IPS-18a (cell line): ENCODE measurements at regions not wholly inside any gene's neighbourhood (a gene's known extent, or its start where the extent isn't known, plus 50 kb on each side); places are given as distances from the start of the nearest gene placed in this dataset.

ENCODE experiments used
- H3K27ac ChIP-seq: one replicate; pipeline ENCODE4 v1.5.1; 2013; ENCODE audit warnings: low read length
- H3K27me3 ChIP-seq: one replicate; pipeline ENCODE4 v1.6.1; 2013; ENCODE audit warnings: mild to moderate bottlenecking, low read length; ENCODE audit not compliant: control insufficient read depth, insufficient read depth
- H3K36me3 ChIP-seq: one replicate; pipeline ENCODE4 v1.6.1; 2013; ENCODE audit warnings: low read depth, low read length; ENCODE audit not compliant: control insufficient read depth
- H3K4me1 ChIP-seq: one replicate; pipeline ENCODE4 v1.6.1; 2013; ENCODE audit warnings: low read depth, low read length; ENCODE audit not compliant: control insufficient read depth
- H3K4me3 ChIP-seq: one replicate; pipeline ENCODE4 v1.5.1; 2013; ENCODE audit warnings: low read length
- H3K9ac ChIP-seq: one replicate; pipeline ENCODE4 v1.6.1; 2013; ENCODE audit warnings: mild to moderate bottlenecking, low read length, moderate library complexity
- H3K9me3 ChIP-seq: one replicate; pipeline ENCODE4 v1.6.1; 2013; ENCODE audit warnings: low read depth, low read length; ENCODE audit not compliant: control insufficient read depth

GRCh38 chr18:67379981-67380380 lies 136.5 kb downstream of the DSEL start:
- no peaks in the 10 kb centered on the region for H3K27me3 ChIP-seq
- H3K27ac ChIP-seq, result no peak overlapping the region
- no peak overlapping the region for H3K4me3 ChIP-seq
- H3K4me1 ChIP-seq, result no peaks in the 10 kb centered on the region
- H3K9me3 ChIP-seq, result no peaks in the 10 kb centered on the region
- no peak overlapping the region for H3K9ac ChIP-seq
- H3K36me3 ChIP-seq, result no peaks in the 10 kb centered on the region

- Histone ChIP-seq H3K4me3 (no peak overlapping the region), H3K36me3 (no peaks in the 10 kb centered on the region), H3K4me1 (no peaks in the 10 kb centered on the region), H3K9ac (no peak overlapping the region), H3K27me3 (no peaks in the 10 kb centered on the region), H3K9me3 (no peaks in the 10 kb centered on the region), H3K27ac (no peak overlapping the region)
Observed at GRCh38 chr18:67376372-67376771, 140.1 kb downstream of the DSEL start.

- H3K9ac ChIP-seq, result no peak overlapping the region
Observed at GRCh38 chr18:67373636-67374035, 142.9 kb downstream of the DSEL start.

GRCh38 chr18:67367540-67367939 lies 149.0 kb downstream of the DSEL start:
- Histone ChIP-seq H3K9ac (no peak overlapping the region), H3K9me3 (no peaks in the 10 kb centered on the region), H3K36me3 (no peaks in the 10 kb centered on the region), H3K27ac (no peak overlapping the region), H3K27me3 (no peaks in the 10 kb centered on the region), H3K4me1 (no peaks in the 10 kb centered on the region), H3K4me3 (no peak overlapping the region)

More at GRCh38 chr18:67373636-67374035, 142.9 kb downstream of the DSEL start:
- H3K27me3 ChIP-seq, result no peaks in the 10 kb centered on the region
- no peak overlapping the region for H3K27ac ChIP-seq
- no peaks in the 10 kb centered on the region for H3K4me1 ChIP-seq
- H3K9me3 ChIP-seq, result no peaks in the 10 kb centered on the region
- no peaks in the 10 kb centered on the region for H3K36me3 ChIP-seq
- no peak overlapping the region for H3K4me3 ChIP-seq

GRCh38 chr18:67363694-67364093 lies 152.8 kb downstream of the DSEL start:
- Histone ChIP-seq H3K9ac (no peak overlapping the region), H3K9me3 (no peaks in the 10 kb centered on the region), H3K27ac (no peak overlapping the region), H3K36me3 (no peaks in the 10 kb centered on the region), H3K4me3 (no peak overlapping the region), H3K4me1 (no peaks in the 10 kb centered on the region), H3K27me3 (no peaks in the 10 kb centered on the region)

- Histone ChIP-seq H3K27ac (no peak overlapping the region), H3K27me3 (no peaks in the 10 kb centered on the region), H3K4me3 (no peak overlapping the region), H3K9ac (no peak overlapping the region), H3K4me1 (no peaks in the 10 kb centered on the region), H3K36me3 (no peaks in the 10 kb centered on the region), H3K9me3 (no peaks in the 10 kb centered on the region)
Observed at GRCh38 chr18:67362906-67363305, 153.6 kb downstream of the DSEL start.

GRCh38 chr18:67359873-67360838 lies 156.4 kb downstream of the DSEL start:
- Histone ChIP-seq H3K9me3 (no peaks in the 10 kb centered on the region), H3K4me1 (no peaks in the 10 kb centered on the region), H3K9ac (no peak overlapping the region), H3K27me3 (no peaks in the 10 kb centered on the region), H3K27ac (no peak overlapping the region), H3K36me3 (no peaks in the 10 kb centered on the region), H3K4me3 (no peak overlapping the region)

- no peak overlapping the region for H3K4me3 ChIP-seq
- no peak overlapping the region for H3K9ac ChIP-seq
- no peaks in the 10 kb centered on the region for H3K9me3 ChIP-seq
- no peaks in the 10 kb centered on the region for H3K27me3 ChIP-seq
- no peaks in the 10 kb centered on the region for H3K36me3 ChIP-seq
- no peaks in the 10 kb centered on the region for H3K4me1 ChIP-seq
- H3K27ac ChIP-seq, result no peak overlapping the region
Observed at GRCh38 chr18:67358947-67359346, 157.6 kb downstream of the DSEL start.

GRCh38 chr18:67354692-67355091 lies 161.8 kb downstream of the DSEL start:
- Histone ChIP-seq H3K4me3 (no peak overlapping the region), H3K4me1 (no peaks in the 10 kb centered on the region), H3K27ac (no peak overlapping the region), H3K36me3 (no peaks in the 10 kb centered on the region), H3K9ac (no peak overlapping the region), H3K27me3 (no peaks in the 10 kb centered on the region), H3K9me3 (no peaks in the 10 kb centered on the region)

- Histone ChIP-seq H3K4me1 (no peaks in the 10 kb centered on the region), H3K9me3 (no peaks in the 10 kb centered on the region), H3K4me3 (no peak overlapping the region), H3K27ac (no peak overlapping the region), H3K27me3 (no peaks in the 10 kb centered on the region), H3K9ac (no peak overlapping the region), H3K36me3 (no peaks in the 10 kb centered on the region)
Observed at GRCh38 chr18:67354091-67354490, 162.4 kb downstream of the DSEL start.

GRCh38 chr18:67347438-67347837 lies 169.1 kb downstream of the DSEL start:
- H3K4me1 ChIP-seq, result no peaks in the 10 kb centered on the region

GRCh38 chr18:67342159-67342558 lies 174.4 kb downstream of the DSEL start:
- no peaks in the 10 kb centered on the region for H3K9me3 ChIP-seq
- H3K4me1 ChIP-seq, result no peaks in the 10 kb centered on the region
- no peak overlapping the region for H3K9ac ChIP-seq
- no peak overlapping the region for H3K27ac ChIP-seq
- no peaks in the 10 kb centered on the region for H3K36me3 ChIP-seq
- no peaks in the 10 kb centered on the region for H3K27me3 ChIP-seq
- no peak overlapping the region for H3K4me3 ChIP-seq

More at GRCh38 chr18:67347438-67347837, 169.1 kb downstream of the DSEL start:
- Histone ChIP-seq H3K36me3 (no peaks in the 10 kb centered on the region), H3K27me3 (no peaks in the 10 kb centered on the region), H3K9me3 (no peaks in the 10 kb centered on the region), H3K4me3 (no peak overlapping the region), H3K27ac (no peak overlapping the region), H3K9ac (no peak overlapping the region)
